SU-DHL-6 (cell line): ENCODE measurements at regions not wholly inside any gene's neighbourhood (a gene's known extent, or its start where the extent isn't known, plus 50 kb on each side); places are given as distances from the start of the nearest gene placed in this dataset.

Experiments used
- H2AFZ ChIP-seq: fragments of 200-600 bp; sonication (generic); 2 replicates; pipeline ENCODE4 v1.6.1; 2014; ENCODE audit warnings: low read depth, mild to moderate bottlenecking, moderate library complexity, mixed read lengths, antibody characterized with exemption, low read length; ENCODE audit not compliant: severe bottlenecking
- H3F3A ChIP-seq: fragments of 200-600 bp; shearing (Covaris generic); 2 replicates; pipeline ENCODE4 v1.6.0; 2016; ENCODE audit warnings: antibody characterized with exemption, mild to moderate bottlenecking; ENCODE audit not compliant: insufficient read depth
- H3K27ac ChIP-seq: fragments of 200-600 bp; sonication (generic); 2 replicates; pipeline ENCODE4 v1.5.1; 2016; ENCODE audit warnings: low read depth, mild to moderate bottlenecking, low read length, moderate library complexity, mixed read lengths
- H3K27me3 ChIP-seq: fragments of 200-600 bp; sonication (generic), shearing (Covaris generic); 2 replicates; pipeline ENCODE4 v1.6.0; 2014; ENCODE audit warnings: mild to moderate bottlenecking, low read length
- H3K36me3 ChIP-seq: fragments of 200-600 bp; sonication (generic); 2 replicates; pipeline ENCODE4 v1.6.1; 2014; ENCODE audit warnings: mild to moderate bottlenecking, low read length, mixed read lengths
- H3K4me2 ChIP-seq: fragments of 300-600, 200-600 bp; shearing (Covaris generic), sonication (generic); 2 replicates; pipeline ENCODE4 v1.6.0; 2014; ENCODE audit warnings: low read length, low read depth, mild to moderate bottlenecking; ENCODE audit not compliant: poor library complexity, severe bottlenecking
- H3K4me3 ChIP-seq: fragments of 200-600 bp; sonication (generic); 2 replicates; pipeline ENCODE4 v1.5.1; 2014; ENCODE audit warnings: antibody characterized with exemption, low read length, mild to moderate bottlenecking, mixed read lengths; ENCODE audit not compliant: insufficient read depth, poor library complexity, severe bottlenecking
- H3K79me2 ChIP-seq: fragments of 200-600 bp; sonication (generic); 2 replicates; pipeline ENCODE4 v1.6.1; 2014; ENCODE audit warnings: mild to moderate bottlenecking, low read length, moderate library complexity; ENCODE audit not compliant: insufficient read depth
- H3K9ac ChIP-seq: fragments of 200-600 bp; sonication (generic); 2 replicates; pipeline ENCODE4 v1.7.0; 2014; ENCODE audit warnings: mild to moderate bottlenecking, low read length
- H3K9me2 ChIP-seq: fragments of 200-600 bp; sonication (generic); replicated peaks from 2 replicates; pipeline ENCODE4 v1.6.1; 2014; ENCODE audit warnings: low read length; ENCODE audit not compliant: insufficient read depth
- H3K9me3 ChIP-seq: fragments of 200-600 bp; sonication (generic); 2 replicates; pipeline ENCODE4 v1.6.1; 2014; ENCODE audit warnings: low read length, mixed read lengths; ENCODE audit not compliant: insufficient read depth
- H4K20me1 ChIP-seq: fragments of 200-600 bp; sonication (generic); 2 replicates; pipeline ENCODE4 v1.6.1; 2014; ENCODE audit warnings: low read depth, mild to moderate bottlenecking, antibody characterized with exemption, low read length, moderate library complexity, mixed read lengths
- EZH2phosphoT487 ChIP-seq: fragments of 200-600 bp; sonication (generic), shearing (Covaris generic); conservative IDR thresholded peaks from 2 replicates; pipeline ENCODE4 v1.6.1; 2018; ENCODE audit warnings: mild to moderate bottlenecking, antibody characterized with exemption, low read length, moderate library complexity, mixed read lengths
- TF ChIP-seq, protein P1 (sequence below): fragments of 200-600 bp; sonication (generic); IDR thresholded peaks from one replicate; pipeline ENCODE4 v1.5.1; 2017; ENCODE audit warnings: antibody characterized with exemption, mild to moderate bottlenecking, low read length, moderate library complexity; ENCODE audit not compliant: insufficient read depth, poor library complexity, severe bottlenecking

DNA sequence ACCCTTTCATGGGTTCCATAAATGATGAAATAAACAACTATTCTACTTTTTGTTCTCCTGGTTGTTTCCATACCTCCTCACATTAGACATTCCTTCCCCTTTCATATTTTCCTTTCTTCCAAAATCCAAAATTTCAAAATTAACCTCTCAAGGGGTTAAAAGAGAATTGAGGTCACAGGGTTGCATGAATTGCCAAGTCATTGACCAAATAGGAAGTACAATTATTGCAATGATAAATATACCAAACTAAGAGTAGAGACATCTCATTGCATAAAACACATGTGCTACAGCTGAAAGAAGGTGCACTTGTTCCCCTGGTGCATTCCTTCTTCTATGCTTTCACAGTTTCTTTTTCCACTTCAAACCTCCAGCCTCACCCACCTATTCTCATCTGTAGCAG, 136.1 kb downstream of the KCTD12 start:
- Histone ChIP-seq H3F3A (no peaks in the 10 kb centered on the region), H3K79me2 (no peaks in the 10 kb centered on the region), H3K27ac (no peak overlapping the region), H4K20me1 (no peaks in the 10 kb centered on the region), H3K9me3 (no peaks in the 10 kb centered on the region), H3K9me2 (no peaks in the 10 kb centered on the region), H3K4me2 (no peak overlapping the region), H3K27me3 (no peaks in the 10 kb centered on the region), H3K9ac (no peak overlapping the region), H3K4me3 (no peak overlapping the region), H3K36me3 (no peaks in the 10 kb centered on the region), H2AFZ (no peak overlapping the region)
- TF ChIP-seq, protein P1, sequence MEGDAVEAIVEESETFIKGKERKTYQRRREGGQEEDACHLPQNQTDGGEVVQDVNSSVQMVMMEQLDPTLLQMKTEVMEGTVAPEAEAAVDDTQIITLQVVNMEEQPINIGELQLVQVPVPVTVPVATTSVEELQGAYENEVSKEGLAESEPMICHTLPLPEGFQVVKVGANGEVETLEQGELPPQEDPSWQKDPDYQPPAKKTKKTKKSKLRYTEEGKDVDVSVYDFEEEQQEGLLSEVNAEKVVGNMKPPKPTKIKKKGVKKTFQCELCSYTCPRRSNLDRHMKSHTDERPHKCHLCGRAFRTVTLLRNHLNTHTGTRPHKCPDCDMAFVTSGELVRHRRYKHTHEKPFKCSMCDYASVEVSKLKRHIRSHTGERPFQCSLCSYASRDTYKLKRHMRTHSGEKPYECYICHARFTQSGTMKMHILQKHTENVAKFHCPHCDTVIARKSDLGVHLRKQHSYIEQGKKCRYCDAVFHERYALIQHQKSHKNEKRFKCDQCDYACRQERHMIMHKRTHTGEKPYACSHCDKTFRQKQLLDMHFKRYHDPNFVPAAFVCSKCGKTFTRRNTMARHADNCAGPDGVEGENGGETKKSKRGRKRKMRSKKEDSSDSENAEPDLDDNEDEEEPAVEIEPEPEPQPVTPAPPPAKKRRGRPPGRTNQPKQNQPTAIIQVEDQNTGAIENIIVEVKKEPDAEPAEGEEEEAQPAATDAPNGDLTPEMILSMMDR = no peak
- no peak for TF ChIP-seq EZH2phosphoT487

DNA sequence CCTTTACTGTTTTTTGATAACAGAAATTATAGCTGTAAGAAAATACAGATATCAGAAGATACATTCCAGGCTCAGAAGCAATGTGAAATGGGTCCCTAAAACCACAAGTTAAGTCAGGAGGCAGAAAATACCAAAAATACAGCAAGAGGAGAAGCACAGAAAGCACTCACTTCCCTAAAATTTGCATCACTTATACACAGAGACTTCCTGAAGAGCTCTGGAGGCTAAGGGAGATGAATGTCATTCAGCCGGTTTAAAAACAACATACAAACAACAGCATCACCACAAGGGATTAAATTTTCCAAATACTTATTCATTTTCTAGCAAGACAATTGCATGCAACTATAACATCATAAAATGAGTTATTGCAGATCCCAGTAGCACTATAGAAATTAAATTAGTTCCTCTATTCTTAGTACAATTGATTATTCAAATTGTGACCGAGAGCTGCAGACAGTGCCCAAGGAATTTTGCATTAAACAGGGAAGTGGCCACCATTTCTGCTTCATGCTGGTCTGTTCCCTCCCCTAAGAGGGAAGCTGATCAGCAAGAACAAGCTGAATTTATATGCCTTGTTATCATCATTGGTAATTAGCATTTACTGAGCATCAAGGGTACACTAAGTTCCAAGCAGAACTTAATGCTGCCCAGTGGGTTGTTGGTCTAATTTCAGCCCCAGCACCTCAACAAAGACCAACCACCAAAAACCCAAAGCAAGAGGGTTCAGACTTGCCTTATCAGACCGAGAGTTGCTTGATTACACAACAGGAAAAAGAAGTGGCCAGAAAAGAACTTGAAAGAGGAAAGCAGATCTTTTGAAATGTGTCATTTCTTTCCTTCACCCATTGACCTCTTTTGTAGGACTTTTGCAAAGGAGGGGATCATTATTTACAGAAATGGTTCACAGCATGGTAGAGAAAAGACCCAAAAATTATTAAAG, 140.7 kb downstream of the KCTD12 start:
- no peaks in the 10 kb centered on the region for H3F3A ChIP-seq
- TF ChIP-seq, protein P1 = no peak
- no peak for TF ChIP-seq EZH2phosphoT487
- H3K4me2 ChIP-seq = no peak overlapping the region
- H3K36me3 ChIP-seq = no peaks in the 10 kb centered on the region
- H4K20me1 ChIP-seq = no peaks in the 10 kb centered on the region
- H3K9me3 ChIP-seq = no peaks in the 10 kb centered on the region
- no peaks in the 10 kb centered on the region for H3K27me3 ChIP-seq
- no peak overlapping the region for H3K9ac ChIP-seq
- no peaks in the 10 kb centered on the region for H3K79me2 ChIP-seq
- H2AFZ ChIP-seq = no peak overlapping the region
- no peak overlapping the region for H3K27ac ChIP-seq
- no peak overlapping the region for H3K4me3 ChIP-seq
- H3K9me2 ChIP-seq = no peaks in the 10 kb centered on the region

DNA sequence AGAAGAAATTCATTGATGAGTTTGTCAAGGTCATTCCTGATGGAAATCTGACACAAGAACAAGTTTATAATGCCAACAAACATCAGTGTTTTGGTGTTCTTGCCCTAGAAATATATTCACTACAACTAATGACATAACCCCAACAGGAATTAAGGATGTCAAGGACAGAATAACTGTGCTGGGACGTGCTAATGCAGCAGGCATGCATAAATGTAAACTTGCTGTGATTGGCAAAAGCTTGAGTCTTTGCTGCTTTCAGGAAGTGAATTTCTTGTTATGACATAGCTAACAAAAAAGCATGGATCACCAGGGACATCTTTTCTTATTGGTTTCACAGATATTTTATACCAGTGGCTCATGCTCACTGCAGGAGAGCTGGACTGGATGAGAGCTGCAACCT, 144.6 kb downstream of the KCTD12 start:
- H3F3A ChIP-seq = no peaks in the 10 kb centered on the region
- H3K27me3 ChIP-seq = no peaks in the 10 kb centered on the region
- H4K20me1 ChIP-seq = no peaks in the 10 kb centered on the region
- H3K9me3 ChIP-seq = no peaks in the 10 kb centered on the region
- H3K9me2 ChIP-seq = no peaks in the 10 kb centered on the region
- H3K4me2 ChIP-seq = no peak overlapping the region
- no peak overlapping the region for H3K9ac ChIP-seq
- TF ChIP-seq, protein P1 = no peak
- TF ChIP-seq EZH2phosphoT487 = no peak
- H3K79me2 ChIP-seq = no peaks in the 10 kb centered on the region
- no peak overlapping the region for H3K27ac ChIP-seq
- H2AFZ ChIP-seq = no peak overlapping the region
- no peak overlapping the region for H3K4me3 ChIP-seq
- no peaks in the 10 kb centered on the region for H3K36me3 ChIP-seq
